Lung (tissue), 11 donors: ENCODE measurements at regions not wholly inside any gene's neighbourhood (a gene's known extent, or its start where the extent isn't known, plus 50 kb on each side); places are given as distances from the start of the nearest gene placed in this dataset.
"Not testable (repeated sequence)": the region's sequence is repeated elsewhere in the genome, so short reads cannot be mapped to it uniquely, and the experiment has no call there.

Source experiments
- ATAC-seq: fragments of 200-7000 bp; cut with Tn5 transposase; one replicate; pipeline ENCODE4 v1.9.1; 2020; ENCODE audit warnings: moderate number of reproducible peaks; ENCODE audit not compliant: insufficient read depth, low FRiP score
- DNase-seq, 3 donors: peaks; one replicate each; pipeline ENCODE4 v3.0.0-alpha.2; 2013 to 2017
- H3K27ac ChIP-seq, 2 donors: one replicate each; pipeline ENCODE4 v1.5.1; 2013; ENCODE audit warnings: mild to moderate bottlenecking in 2 of 2, moderate library complexity in 2 of 2, control low read depth in 1 of 2, inconsistent platforms in 1 of 2, low read depth in 1 of 2, low read length in 1 of 2
- H3K27me3 ChIP-seq, 3 donors: one replicate each; pipeline ENCODE4 v1.5.1; 2013; ENCODE audit warnings: low read length in 2 of 3; ENCODE audit not compliant: control insufficient read depth in 3 of 3, insufficient read depth in 3 of 3
- H3K36me3 ChIP-seq, 4 donors: one replicate each; pipeline ENCODE4 v1.5.1; 2013; ENCODE audit warnings: low read length in 4 of 4, mild to moderate bottlenecking in 1 of 4, moderate library complexity in 1 of 4; ENCODE audit not compliant: control insufficient read depth in 4 of 4, insufficient read depth in 4 of 4
- H3K4me1 ChIP-seq, 5 donors: one replicate each; pipeline ENCODE4 v1.5.1; 2013; ENCODE audit warnings: low read length in 5 of 5, mild to moderate bottlenecking in 2 of 5, moderate library complexity in 1 of 5; ENCODE audit not compliant: control insufficient read depth in 5 of 5, insufficient read depth in 5 of 5
- H3K4me3 ChIP-seq: one replicate; pipeline ENCODE4 v1.5.1; 2013; ENCODE audit warnings: mild to moderate bottlenecking, control low read depth, moderate library complexity
- H3K9ac ChIP-seq, 2 donors: one replicate each; pipeline ENCODE4 v1.5.1; 2013; ENCODE audit warnings: low read length in 2 of 2, control low read depth in 1 of 2; ENCODE audit not compliant: insufficient read depth in 1 of 2
- H3K9me3 ChIP-seq, 4 donors: one replicate each; pipeline ENCODE4 v1.5.1; 2013; ENCODE audit warnings: low read length in 3 of 4, mild to moderate bottlenecking in 1 of 4, moderate library complexity in 1 of 4; ENCODE audit not compliant: control insufficient read depth in 4 of 4, insufficient read depth in 3 of 4
- CTCF ChIP-seq: IDR thresholded peaks from 2 replicates; pipeline ENCODE4 v1.5.1; 2012; ENCODE audit warnings: mild to moderate bottlenecking; ENCODE audit errors: control extremely low read depth, extremely low read depth
- WGBS, 2 donors: extraction: QIAGEN DNeasy Blood & Tissue Kit; methylation state at CpG; one replicate each; pipeline ENCODE4 v1.1.7; 2013; 5-methylcytosine and 5-hydroxymethylcytosine counted together
- donor health status: control.
- donor health status: control.
- donor health status: Bipolar disorder and iron deficiency.
- donor health status: healthy.
- donor health status: DM: yes; HTN: yes; CAD: no.

- H3K27ac ChIP-seq: no peak overlapping the region
- H3K4me1 ChIP-seq: no peaks in the 10 kb centered on the region
- no peak for ATAC-seq
- no peak for DNase-seq
- H3K4me3 ChIP-seq: no peak overlapping the region
- no peak for TF ChIP-seq CTCF
- WGBS, 2 donors: 79 to 81% methylated on average over 1 of the region's 1 CpG
- H3K27me3 ChIP-seq: no peaks in the 10 kb centered on the region
- H3K36me3 ChIP-seq: no peaks in the 10 kb centered on the region
- peaks cover 0 to 3% (median 1%) of the 10 kb centered on the region in 4 donors for H3K9me3 ChIP-seq
- H3K9ac ChIP-seq: no peak overlapping the region
Observed at GRCh38 chr5:96546120-96546519, 113.1 kb upstream of the PCSK1 start.

GRCh38 chr5:96547486-96547885 is 114.4 kb upstream of the PCSK1 start:
- no peaks in the 10 kb centered on the region for H3K27me3 ChIP-seq
- peaks cover 0 to 3% (median 1%) of the 10 kb centered on the region in 4 donors for H3K9me3 ChIP-seq
- H3K27ac ChIP-seq: no peak overlapping the region
- WGBS, 2 donors: 85 to 94% methylated on average over 4 of the region's 4 CpGs
- H3K9ac ChIP-seq: no peak overlapping the region
- no peaks in the 10 kb centered on the region for H3K4me1 ChIP-seq
- ATAC-seq: no peak
- no peaks in the 10 kb centered on the region for H3K36me3 ChIP-seq
- H3K4me3 ChIP-seq: no peak overlapping the region
- no peak for DNase-seq
- TF ChIP-seq CTCF: no peak

- Histone ChIP-seq H3K9me3 (peaks cover 0 to 2% (median under 1%) of the 10 kb centered on the region in 4 donors), H3K9ac (no peak overlapping the region), H3K36me3 (no peaks in the 10 kb centered on the region), H3K4me1 (no peaks in the 10 kb centered on the region), H3K27me3 (no peaks in the 10 kb centered on the region), H3K4me3 (no peak overlapping the region), H3K27ac (no peak overlapping the region)
- 68% methylated on average over 2 of the region's 2 CpGs for WGBS, 2 donors
- ATAC-seq (no peak), DNase-seq (no peak)
- no peak for TF ChIP-seq CTCF
Observed at GRCh38 chr5:96548905-96549304, 113.3 kb upstream of the CAST start.

- H3K27me3 ChIP-seq, H3K9ac ChIP-seq, H3K36me3 ChIP-seq, H3K4me1 ChIP-seq, H3K9me3 ChIP-seq, DNase-seq, H3K27ac ChIP-seq, H3K4me3 ChIP-seq, ATAC-seq: not testable (repeated sequence)
- WGBS, 2 donors: 95 to 100% methylated on average over 2 of the region's 2 CpGs
Observed at GRCh38 chr5:96560857-96561256, 101.3 kb upstream of the CAST start.
